ENCODE measurements at regions not wholly inside any gene's neighbourhood (a gene's known extent, or its start where the extent isn't known, plus 50 kb on each side); places are given as distances from the start of the nearest gene placed in this dataset.
"Not testable (repeated sequence)": the region's sequence is repeated elsewhere in the genome, so short reads cannot be mapped to it uniquely, and the experiment has no call there.

DNA sequence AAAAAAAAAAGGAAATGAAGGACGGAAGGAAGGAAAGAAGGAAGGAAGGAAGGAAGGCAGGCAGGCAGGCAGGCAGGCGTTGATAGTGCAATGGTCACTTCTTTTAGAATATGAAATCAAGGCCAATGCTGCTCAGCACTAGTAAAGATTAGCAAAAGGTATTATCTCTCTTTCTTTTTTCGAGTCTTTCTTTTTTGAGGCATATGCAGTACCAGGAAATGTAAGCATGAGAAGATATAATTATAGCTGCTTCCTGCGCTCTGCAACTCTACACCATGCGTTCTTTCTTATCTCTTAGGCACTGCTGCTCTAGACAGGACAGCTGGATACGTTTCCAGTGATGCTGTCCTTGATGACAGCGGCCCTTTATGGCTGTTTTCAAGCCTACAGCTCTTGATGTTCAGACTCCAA, 1512.5 kb upstream of the B3GALT2 start:
- DNase-seq (ENCODE audit: low spot score) = no peak

GRCh38 chr1:194693244-194693643, 1506.8 kb upstream of the B3GALT2 start:
- no peak for DNase-seq (ENCODE audit: low spot score)

DNA sequence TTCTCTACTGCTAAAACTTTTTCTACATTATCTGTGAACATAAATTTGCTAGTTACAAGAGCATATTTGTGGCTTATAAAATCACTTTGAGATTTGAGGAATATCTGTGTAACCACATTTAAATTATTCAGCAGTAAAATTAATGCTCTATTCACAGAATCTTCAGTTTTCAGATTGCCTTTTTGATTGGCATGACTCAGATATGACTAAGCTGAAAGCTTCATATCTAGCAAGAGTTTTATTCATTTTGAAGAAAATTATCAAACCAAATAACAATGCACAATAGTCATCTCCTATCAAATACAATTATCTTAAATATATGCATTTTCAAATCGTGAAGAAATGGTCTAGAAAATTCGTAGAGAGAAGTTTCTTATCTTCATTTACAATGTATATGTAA, 1498.2 kb upstream of the B3GALT2 start:
- no peak for DNase-seq (ENCODE audit: low spot score)

DNA sequence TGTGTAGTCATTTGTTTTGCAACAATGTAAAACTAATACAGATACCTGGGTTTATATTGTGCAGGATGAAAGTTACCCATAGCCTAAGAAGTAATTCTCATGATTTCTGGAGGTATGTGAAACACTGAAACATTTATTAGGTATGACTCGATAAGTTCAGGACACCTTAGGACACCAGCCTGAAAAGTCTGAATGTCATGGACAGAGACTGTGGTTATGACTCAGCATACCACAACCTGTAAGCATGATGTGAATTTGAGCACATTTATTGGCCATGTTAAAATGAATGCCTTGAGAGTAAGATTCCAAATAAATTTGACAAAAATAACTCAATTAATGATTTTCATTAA, 1471.7 kb upstream of the B3GALT2 start:
- peak; percentile 40 for DNase-seq (ENCODE audit: low spot score)

DNA sequence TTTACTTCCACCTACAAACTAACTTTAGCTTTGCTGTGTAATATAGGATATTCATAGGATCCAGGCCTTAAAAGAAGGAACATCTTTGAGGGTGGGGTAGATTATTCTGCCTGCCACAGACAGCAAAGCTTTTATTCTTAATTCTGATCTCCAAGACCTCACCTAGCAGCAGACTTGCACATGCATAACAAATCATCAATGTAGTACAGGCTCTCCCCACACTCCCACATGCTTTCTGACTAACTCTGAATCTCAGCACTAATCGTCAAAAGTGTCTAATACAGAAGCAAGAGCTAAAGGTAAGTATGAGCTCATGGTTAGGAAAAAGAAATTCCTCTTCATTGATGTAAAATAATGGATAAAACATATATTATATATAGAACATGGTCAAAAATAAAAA, 1468.5 kb upstream of the B3GALT2 start:
- DNase-seq (ENCODE audit: low spot score) = no peak

- no peak for DNase-seq (ENCODE audit: low spot score)
These were observed 1467.0 kb upstream of the B3GALT2 start for GRCh38 chr1:194653385-194653784.

- no peak for DNase-seq (ENCODE audit: low spot score)
These were observed 1460.7 kb upstream of the B3GALT2 start for GRCh38 chr1:194647118-194647517.

GRCh38 chr1:194644528-194644927, 1458.1 kb upstream of the B3GALT2 start:
- DNase-seq (ENCODE audit: low spot score) = no peak

DNA sequence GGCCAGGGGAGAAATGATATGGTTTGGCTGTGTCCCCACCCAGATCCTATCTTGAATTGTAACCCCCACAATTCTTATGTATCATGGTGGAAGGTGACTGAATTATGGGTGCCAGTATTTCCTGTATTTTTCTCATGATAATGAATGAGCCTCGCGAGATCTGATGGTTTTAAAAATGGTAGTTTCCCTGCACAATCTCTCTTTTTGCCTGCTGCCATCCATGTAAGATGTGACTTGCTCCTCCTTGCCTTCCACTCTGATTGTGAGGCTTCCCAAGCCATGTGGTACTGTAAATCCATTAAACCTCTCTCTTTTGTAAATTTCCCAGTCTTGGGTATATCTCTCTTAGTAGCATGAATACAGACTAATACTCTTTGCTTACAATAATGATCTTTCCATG, 1453.9 kb upstream of the B3GALT2 start:
- no peak for DNase-seq (ENCODE audit: low spot score)

DNA sequence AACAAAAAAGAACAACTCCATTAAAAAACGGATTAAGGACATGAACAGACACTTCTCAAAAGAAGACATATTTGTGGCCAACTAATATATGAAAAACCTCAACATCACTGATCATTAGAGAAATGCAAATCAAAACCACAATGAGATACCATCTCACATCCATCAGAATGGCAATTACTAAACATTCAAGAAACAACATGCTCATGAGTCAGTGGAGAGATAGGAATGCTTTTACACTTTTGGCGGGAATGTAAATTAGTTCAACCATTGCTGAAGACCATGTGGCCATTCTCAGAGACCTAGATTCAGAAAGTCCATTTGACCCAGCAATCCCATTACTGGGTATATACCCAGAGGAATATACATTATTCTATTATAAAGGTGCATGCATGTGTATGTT, 1442.6 kb upstream of the B3GALT2 start:
- no peak for DNase-seq (ENCODE audit: low spot score)

GRCh38 chr1:194624833-194625232, 1438.4 kb upstream of the B3GALT2 start:
- no peak for DNase-seq (ENCODE audit: low spot score)

DNA sequence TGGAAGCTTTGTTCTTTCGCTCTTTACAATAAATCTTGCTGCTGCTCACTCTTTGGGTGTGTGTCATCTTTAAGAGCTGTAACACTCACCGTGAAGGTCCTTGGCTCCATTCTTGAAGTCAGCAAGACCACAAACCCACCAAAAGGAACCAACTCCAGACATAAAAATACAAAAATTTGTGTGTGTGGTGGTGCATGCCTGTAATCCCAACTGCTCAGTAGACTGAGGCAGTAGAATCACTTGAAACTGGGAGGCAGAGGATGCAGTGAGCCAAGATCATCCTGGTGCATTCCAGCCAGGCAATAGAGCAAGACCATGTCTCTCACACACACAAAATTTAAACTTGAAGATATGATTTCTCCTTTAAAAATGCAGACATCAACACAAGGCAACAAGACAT, 1431.7 kb upstream of the B3GALT2 start:
- DNase-seq (ENCODE audit: low spot score) = no peak

- not testable (repeated sequence) for DNase-seq (ENCODE audit: low spot score)
These were observed 1430.9 kb upstream of the B3GALT2 start for GRCh38 chr1:194617272-194617671.

DNA sequence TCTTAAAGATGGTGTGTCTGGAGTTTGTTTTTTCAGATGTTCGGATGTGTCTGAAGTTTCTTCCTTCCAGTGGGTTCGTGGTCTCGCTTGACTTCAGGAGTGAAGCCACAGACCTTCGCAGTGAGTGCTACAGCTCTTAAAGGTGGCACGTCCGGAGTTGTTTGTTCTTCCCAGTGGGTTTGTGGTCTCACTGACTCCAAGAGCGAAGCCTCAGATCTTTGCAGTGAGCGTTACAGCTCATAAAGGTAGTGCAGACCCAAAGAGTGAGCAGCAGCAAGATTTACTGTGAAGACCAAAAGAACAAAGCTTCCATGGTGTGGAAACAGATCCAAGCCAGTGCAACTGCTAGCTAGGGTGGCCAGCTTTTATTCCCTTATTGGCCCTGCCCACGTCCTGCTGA, 1430.4 kb upstream of the B3GALT2 start:
- no peak for DNase-seq (ENCODE audit: low spot score)

GRCh38 chr1:194602184-194602583, 1415.8 kb upstream of the B3GALT2 start:
- no peak for DNase-seq (ENCODE audit: low spot score)

GRCh38 chr1:194600716-194601115, 1414.3 kb upstream of the B3GALT2 start:
- DNase-seq (ENCODE audit: low spot score) = no peak

DNA sequence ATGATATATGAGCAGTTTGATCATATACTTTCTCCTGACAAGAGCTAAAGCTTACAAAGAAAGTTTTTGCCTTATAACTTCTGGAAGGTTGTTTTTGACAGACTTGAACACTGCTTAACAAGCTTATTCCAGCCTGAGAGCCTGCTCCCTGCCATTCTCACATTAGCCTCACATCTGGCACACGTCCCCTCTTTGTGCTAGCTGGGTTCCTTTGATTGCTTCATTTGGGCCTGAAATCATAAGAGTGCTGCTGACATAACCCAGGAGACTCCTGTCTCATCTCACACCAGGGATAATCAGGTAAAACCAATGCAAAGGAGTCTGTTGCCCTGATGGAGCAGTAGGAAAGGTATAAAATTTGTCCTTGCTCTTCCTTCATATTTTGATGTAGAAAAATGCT, 1411.7 kb upstream of the B3GALT2 start:
- DNase-seq (ENCODE audit: low spot score) = no peak

GRCh38 chr1:194586302-194586701, 1399.9 kb upstream of the B3GALT2 start:
- DNase-seq (ENCODE audit: low spot score) = no peak

DNA sequence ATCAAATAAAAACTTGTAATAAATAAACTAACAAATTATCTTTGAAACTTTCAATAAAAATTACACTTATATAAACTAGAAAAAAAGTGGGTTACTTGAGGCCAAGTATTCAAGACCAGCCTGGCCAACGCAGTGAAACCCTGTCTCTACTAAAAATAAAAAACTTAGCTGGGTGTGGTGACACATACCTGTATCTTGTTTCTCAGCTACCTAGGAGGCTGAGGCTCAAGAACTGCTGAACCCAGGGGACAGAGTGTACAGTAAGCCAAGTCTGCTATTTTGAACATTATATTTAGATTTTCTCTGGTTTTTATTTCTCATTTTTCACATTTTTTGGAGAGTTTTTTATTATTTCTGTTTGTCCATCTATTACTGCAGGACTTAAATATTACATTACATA, 1397.6 kb upstream of the B3GALT2 start:
- no peak for DNase-seq (ENCODE audit: low spot score)

DNA sequence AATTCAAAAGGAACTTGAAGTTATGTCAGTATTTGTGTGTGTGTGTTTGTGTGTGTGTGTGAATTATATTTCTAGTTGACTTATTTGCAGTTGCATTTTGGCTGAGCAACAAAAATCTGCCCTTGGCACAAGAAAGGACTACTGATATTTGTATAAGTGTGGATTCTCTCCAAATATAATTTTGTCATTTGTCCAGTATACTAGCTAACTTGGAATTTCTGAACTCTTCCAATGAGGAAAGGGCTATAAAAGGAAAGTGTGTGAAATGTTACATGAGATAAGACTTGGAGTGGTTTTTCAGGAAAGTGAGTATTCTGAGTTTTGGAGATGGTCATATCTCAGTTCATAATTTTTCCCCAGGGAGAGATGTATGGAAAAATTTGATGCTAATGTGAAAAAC, 1384.1 kb upstream of the B3GALT2 start:
- DNase-seq (ENCODE audit: low spot score) = no peak

GRCh38 chr1:194568610-194569009, 1382.2 kb upstream of the B3GALT2 start:
- no peak for DNase-seq (ENCODE audit: low spot score)

- DNase-seq (ENCODE audit: low spot score) = no peak
These were observed 1361.7 kb upstream of the B3GALT2 start for GRCh38 chr1:194548071-194548470.

DNA sequence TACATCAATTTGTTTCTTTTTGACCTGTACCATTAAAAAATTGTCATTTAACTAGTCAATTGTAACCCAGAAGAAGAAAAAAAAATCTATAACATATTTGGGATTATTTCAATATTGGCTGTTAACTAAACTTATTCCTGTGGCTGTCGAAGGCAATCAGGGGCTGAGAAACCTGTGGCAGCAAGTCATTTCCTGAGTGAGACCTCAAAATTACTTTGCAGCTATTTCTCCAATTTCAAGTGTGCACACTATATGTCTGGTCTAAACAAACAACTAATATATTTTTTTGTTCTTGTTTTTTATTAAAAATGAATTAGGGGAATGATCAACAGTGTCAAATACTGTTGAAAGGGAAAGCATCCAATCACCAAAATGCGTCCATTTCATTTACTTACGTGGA, 1357.6 kb upstream of the B3GALT2 start:
- DNase-seq (ENCODE audit: low spot score) = no peak

GRCh38 chr1:194538453-194538852, 1352.0 kb upstream of the B3GALT2 start:
- no peak for DNase-seq (ENCODE audit: low spot score)

DNA sequence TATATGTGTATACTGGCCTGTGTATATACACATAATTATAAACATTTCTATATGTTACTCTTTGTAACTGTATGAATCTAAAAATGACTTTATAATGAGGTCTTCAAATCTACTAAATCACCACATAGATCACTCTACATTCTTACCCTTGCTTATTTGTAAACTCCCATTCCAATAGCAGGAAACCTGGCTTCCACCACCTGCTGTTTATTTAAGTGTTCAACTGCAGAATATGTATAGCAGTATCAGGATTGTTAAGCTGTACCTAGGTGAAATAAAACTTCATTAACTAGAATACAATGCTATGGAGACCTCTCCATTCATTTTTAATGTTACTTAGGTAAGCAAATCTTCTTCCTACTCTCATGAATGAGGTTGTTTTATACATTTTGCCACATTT, 1351.1 kb upstream of the B3GALT2 start:
- no peak for DNase-seq (ENCODE audit: low spot score)

Measured in RKO (cell line).